Left lung (tissue), 4 donors: ENCODE measurements at regions not wholly inside any gene's neighbourhood (a gene's known extent, or its start where the extent isn't known, plus 50 kb on each side); places are given as distances from the start of the nearest gene placed in this dataset.

Experiments used
- ATAC-seq: fragments of 200-7000 bp; cut with Tn5 transposase; one replicate; pipeline ENCODE4 v1.9.1; 2020; ENCODE audit warnings: moderate library complexity
- DNase-seq, 4 donors: peaks; one replicate each; pipeline ENCODE4 v3.0.0-alpha.2; 2013 to 2020
- H3K27ac ChIP-seq, 2 donors: fragments of 200-600 bp; sonication (generic) in 1 of 2; one replicate each; pipeline versions ENCODE4 v1.5.0 to v1.8.0; 2020 to 2021
- H3K27me3 ChIP-seq, 2 donors: fragments of 200-600 bp; sonication (generic) in 1 of 2; one replicate each; pipeline versions ENCODE4 v1.5.0 to v1.8.0; 2020 to 2021
- H3K36me3 ChIP-seq, 2 donors: fragments of 200-600 bp; sonication (generic) in 1 of 2; one replicate each; pipeline versions ENCODE4 v1.5.0 to v1.8.0; 2020 to 2021
- H3K4me1 ChIP-seq, 2 donors: fragments of 200-600 bp; one replicate each; pipeline ENCODE4 v1.8.0; 2021
- H3K4me3 ChIP-seq, 2 donors: fragments of 200-600 bp; sonication (generic) in 1 of 2; one replicate each; pipeline versions ENCODE4 v1.5.0 to v1.8.0; 2020 to 2021; ENCODE audit warnings: mild to moderate bottlenecking in 1 of 2
- H3K9me3 ChIP-seq, 2 donors: fragments of 200-600 bp; sonication (generic) in 1 of 2; one replicate each; pipeline versions ENCODE4 v1.5.0 to v1.8.0; 2020 to 2021
- CTCF ChIP-seq, 2 donors: fragments of 200-600 bp; sonication (generic) in 1 of 2; IDR thresholded peaks; one replicate each; pipeline versions ENCODE4 v1.5.0 to v1.8.0; 2021; ENCODE audit warnings: antibody characterized with exemption in 2 of 2
- intact Hi-C, 2 donors: fragments of 100-400 bp; cut with DNase I; formaldehyde crosslinking; loops; one replicate each; pipeline versions ENCODE4 v1.11.2 to v1.14.2; 2022
- donor health status: DM: no; HTN: yes; CAD: no.
- donor health status: DM: no; HTN: no; CAD: no.

- TF ChIP-seq CTCF (IDR thresholded peaks at IDR 0.05) = no peak
- ATAC-seq (no peak), DNase-seq (peak in 1 of 4 donors; percentile 30)
- no peaks in the 10 kb centered on the region for H3K27me3 ChIP-seq
- no peaks in the 10 kb centered on the region for H3K4me1 ChIP-seq
- H3K27ac ChIP-seq = no peak overlapping the region
- no peak overlapping the region for H3K4me3 ChIP-seq
- H3K9me3 ChIP-seq = no peaks in the 10 kb centered on the region
- intact Hi-C loops = no loop called here
- H3K36me3 ChIP-seq = no peaks in the 10 kb centered on the region
Measured at GRCh38 chr3:66656609-66657008, 155.8 kb upstream of the LRIG1 start.

DNA sequence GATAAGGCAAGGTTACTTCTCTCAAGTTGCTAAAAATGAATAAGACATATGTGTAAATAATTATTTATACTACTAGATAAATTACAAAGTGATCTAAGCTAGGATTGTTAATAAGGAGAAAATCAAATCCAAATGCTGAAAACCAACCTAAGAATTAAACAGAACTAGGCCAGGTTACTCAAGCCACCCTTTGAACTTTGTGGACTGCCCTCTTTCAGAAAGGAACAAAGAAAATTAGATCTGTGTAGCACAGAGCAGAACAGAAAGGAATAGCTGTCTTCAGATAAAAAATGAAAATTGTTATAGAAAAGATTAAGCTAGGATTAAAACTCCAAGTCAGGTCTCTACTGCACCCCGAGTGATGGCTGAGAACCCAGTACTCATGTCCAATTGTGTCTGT is 158.2 kb upstream of the LRIG1 start:
- Histone ChIP-seq H3K9me3 (no peaks in the 10 kb centered on the region), H3K27ac (no peak overlapping the region), H3K4me1 (no peaks in the 10 kb centered on the region), H3K27me3 (no peaks in the 10 kb centered on the region), H3K36me3 (no peaks in the 10 kb centered on the region), H3K4me3 (no peak overlapping the region)
- intact Hi-C loops = no loop called here
- TF ChIP-seq CTCF (IDR thresholded peaks at IDR 0.05) = no peak
- DNase-seq = no peak
- ATAC-seq = no peak

DNA sequence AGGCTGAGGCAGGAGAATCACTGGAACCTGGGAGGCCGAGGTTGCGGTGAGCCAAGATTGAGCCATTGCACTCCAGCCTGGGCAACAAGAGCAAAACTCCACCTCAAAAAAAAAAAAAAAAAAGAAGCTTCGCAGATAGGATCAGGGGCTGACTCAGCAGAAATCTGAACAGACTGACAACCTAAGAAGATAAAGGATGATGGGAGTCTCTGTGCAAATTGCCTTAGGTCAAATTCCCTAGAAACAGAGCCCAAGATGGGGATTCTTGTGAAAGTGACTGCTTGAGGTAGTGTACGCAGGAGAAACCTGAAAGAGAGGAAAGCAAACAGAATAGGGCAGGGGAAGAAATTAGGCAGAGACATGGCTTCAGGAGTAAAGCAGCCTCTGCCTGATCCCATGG is 160.8 kb upstream of the LRIG1 start:
- DNase-seq = no peak
- no peak for ATAC-seq
- intact Hi-C loops = no loop called here
- TF ChIP-seq CTCF (IDR thresholded peaks at IDR 0.05) = no peak
- Histone ChIP-seq H3K4me3 (no peak overlapping the region), H3K27me3 (no peaks in the 10 kb centered on the region), H3K4me1 (no peaks in the 10 kb centered on the region), H3K9me3 (no peaks in the 10 kb centered on the region), H3K27ac (no peak overlapping the region), H3K36me3 (no peaks in the 10 kb centered on the region)

GRCh38 chr3:66662894-66663293 is 162.1 kb upstream of the LRIG1 start:
- TF ChIP-seq CTCF (IDR thresholded peaks at IDR 0.05) = no peak
- Histone ChIP-seq H3K4me1 (no peaks in the 10 kb centered on the region), H3K27ac (no peak overlapping the region), H3K36me3 (no peaks in the 10 kb centered on the region), H3K4me3 (no peak overlapping the region), H3K9me3 (no peaks in the 10 kb centered on the region), H3K27me3 (no peaks in the 10 kb centered on the region)
- ATAC-seq (no peak), DNase-seq (no peak)
- intact Hi-C loops = no loop called here

DNA sequence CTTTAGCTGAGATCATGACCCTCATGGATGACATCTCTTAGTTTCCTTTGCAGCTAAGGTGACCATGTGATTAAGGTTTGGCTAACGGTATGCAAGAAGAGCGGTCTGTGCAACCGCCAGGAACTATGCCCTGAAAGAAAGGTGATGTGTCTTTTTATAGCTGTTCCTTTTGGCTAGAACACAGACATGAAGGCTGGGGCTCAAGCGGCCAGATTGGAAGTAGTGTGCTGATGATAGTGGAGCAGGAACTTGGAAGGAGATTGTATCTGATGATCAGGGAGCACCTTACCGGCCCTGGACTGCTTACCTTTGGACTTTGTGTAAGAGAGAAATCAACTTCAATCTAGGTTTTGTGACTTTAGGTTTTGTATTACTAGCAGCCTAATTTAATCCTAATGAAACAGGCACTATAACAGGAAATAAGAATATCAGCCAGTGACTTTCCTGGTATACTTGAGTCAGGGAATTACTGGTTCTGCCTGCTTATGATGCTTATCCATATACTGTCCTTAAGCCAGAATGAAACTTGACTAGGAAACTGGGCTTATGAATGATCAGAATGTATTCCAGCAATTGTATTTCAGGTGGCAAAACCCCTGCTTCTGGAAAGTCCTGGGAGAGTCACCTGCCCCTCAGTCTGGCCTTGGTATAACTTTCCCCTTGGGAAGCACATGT is 164.3 kb upstream of the LRIG1 start:
- TF ChIP-seq CTCF (IDR thresholded peaks at IDR 0.05) = no peak
- no peak overlapping the region for H3K4me3 ChIP-seq
- H3K4me1 ChIP-seq = no peaks in the 10 kb centered on the region
- DNase-seq (no peak), ATAC-seq (no peak)
- no peak overlapping the region for H3K27ac ChIP-seq
- H3K27me3 ChIP-seq = no peaks in the 10 kb centered on the region
- no peaks in the 10 kb centered on the region for H3K9me3 ChIP-seq
- intact Hi-C loops = no loop called here
- H3K36me3 ChIP-seq = no peaks in the 10 kb centered on the region
